Naive thymus-derived CD4-positive, alpha-beta T cell (primary cell): ENCODE measurements at regions not wholly inside any gene's neighbourhood (a gene's known extent, or its start where the extent isn't known, plus 50 kb on each side); places are given as distances from the start of the nearest gene placed in this dataset.

Experiments used
- ATAC-seq: fragments of 150-1000 bp; cut with Tn5 transposase; 2 replicates; pipeline ENCODE4 v1.10.0; 2021; ENCODE audit warnings: mild to moderate bottlenecking, moderate library complexity
- CTCF ChIA-PET: fragments of 350-600 bp; sonication (Branson Sonifier 250); formaldehyde crosslinking; loops from one replicate; lab custom pipeline; 2021; ENCODE audit warnings: antibody characterized with exemption; lab: Charles Lee
- POLR2A ChIA-PET: fragments of 350-600 bp; sonication (Branson Sonifier 250); formaldehyde crosslinking; loops from one replicate; lab custom pipeline; 2021; ENCODE audit warnings: antibody characterized with exemption, inconsistent platforms; lab: Charles Lee
- DNase-seq, 9 donors: peaks; one replicate each; pipeline versions ENCODE4 v3.0.0 to v3.0.0-alpha.2; 2020 to 2022; ENCODE audit warnings: mixed read lengths in 1 of 9
- H3K27ac ChIP-seq: one replicate; pipeline ENCODE4 v1.7.0; 2013; ENCODE audit warnings: mild to moderate bottlenecking, low read depth, low read length, moderate library complexity
- H3K27me3 ChIP-seq, 2 donors: one replicate each; pipeline ENCODE4 v1.7.0; 2013; ENCODE audit warnings: low read length in 2 of 2, mild to moderate bottlenecking in 2 of 2, moderate library complexity in 2 of 2; ENCODE audit not compliant: control insufficient read depth in 2 of 2, insufficient read depth in 2 of 2
- H3K36me3 ChIP-seq, 3 experiments: 1 replicate in 2 of 3; 2 replicates in 1 of 3; pipeline ENCODE4 v1.7.0; 2013; ENCODE audit warnings: low read length in 3 of 3, mild to moderate bottlenecking in 3 of 3, moderate library complexity in 1 of 3; ENCODE audit not compliant: insufficient read depth in 3 of 3, control insufficient read depth in 2 of 3
- H3K4me1 ChIP-seq, 2 donors: one replicate each; pipeline ENCODE4 v1.7.0; 2013; ENCODE audit warnings: low read length in 2 of 2, mild to moderate bottlenecking in 2 of 2, moderate library complexity in 1 of 2; ENCODE audit not compliant: control insufficient read depth in 2 of 2, insufficient read depth in 2 of 2
- H3K4me3 ChIP-seq: 2 replicates; pipeline ENCODE4 v1.7.0; 2013; ENCODE audit warnings: mild to moderate bottlenecking, low read length
- H3K9me3 ChIP-seq, 3 experiments: 1 replicate in 2 of 3; 2 replicates in 1 of 3; pipeline ENCODE4 v1.7.0; 2013; ENCODE audit warnings: low read length in 3 of 3; ENCODE audit not compliant: control insufficient read depth in 2 of 3
- H3K27ac Mint-ChIP-seq, 9 donors: one replicate each; pipeline ENCODE4 v1.8.0; 2020 to 2022; ENCODE audit warnings: mixed read lengths in 9 of 9, mild to moderate bottlenecking in 8 of 9, moderate library complexity in 5 of 9, inconsistent platforms in 2 of 9
- H3K27me3 Mint-ChIP-seq, 5 donors: one replicate each; pipeline ENCODE4 v1.8.0; 2021 to 2022; ENCODE audit warnings: mixed read lengths in 5 of 5, mild to moderate bottlenecking in 1 of 5
- H3K36me3 Mint-ChIP-seq, 5 donors: one replicate each; pipeline ENCODE4 v1.8.0; 2020 to 2022; ENCODE audit warnings: mixed read lengths in 5 of 5, mild to moderate bottlenecking in 3 of 5, inconsistent platforms in 1 of 5
- H3K4me1 Mint-ChIP-seq, 7 donors: one replicate each; pipeline ENCODE4 v1.8.0; 2020 to 2022; ENCODE audit warnings: mixed read lengths in 7 of 7, mild to moderate bottlenecking in 3 of 7, inconsistent platforms in 1 of 7
- H3K4me3 Mint-ChIP-seq, 10 donors: one replicate each; pipeline ENCODE4 v1.8.0; 2020 to 2022; ENCODE audit warnings: mild to moderate bottlenecking in 10 of 10, mixed read lengths in 10 of 10, moderate library complexity in 6 of 10, inconsistent platforms in 2 of 10
- H3K9me3 Mint-ChIP-seq, 11 donors: one replicate each; pipeline ENCODE4 v1.8.0; 2020 to 2022; ENCODE audit warnings: mixed read lengths in 11 of 11, mild to moderate bottlenecking in 4 of 11, inconsistent platforms in 1 of 11, moderate library complexity in 1 of 11
- intact Hi-C, 2 donors: fragments of 100-400 bp; cut with micrococcal nuclease; formaldehyde crosslinking; loops; one replicate each; pipeline ENCODE4 v1.15.1; 2023

DNA sequence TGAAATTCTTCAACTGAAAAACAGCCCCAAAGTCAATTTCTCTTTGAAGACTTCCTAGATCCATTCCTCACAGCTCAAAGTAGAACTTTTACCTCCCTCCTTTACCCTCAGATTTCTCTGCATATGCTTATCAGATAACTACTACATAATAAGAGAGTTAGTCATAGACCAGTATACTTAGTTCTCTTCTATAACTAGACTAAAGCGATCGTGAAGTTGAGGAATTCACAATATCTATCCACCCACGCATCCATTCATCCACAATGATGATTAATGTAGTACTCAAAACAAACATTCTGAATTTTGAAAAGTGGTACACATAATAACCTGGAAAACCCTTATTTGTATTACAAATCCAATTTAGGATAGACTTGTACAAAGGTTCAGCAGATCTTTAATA, 800.9 kb upstream of the TENM4 start:
- Mint-ChIP-seq H3K27ac (no peak overlapping the region), H3K36me3 (no peaks in the 10 kb centered on the region), H3K4me1 (no peaks in the 10 kb centered on the region), H3K4me3 (no peak overlapping the region), H3K27me3 (no peaks in the 10 kb centered on the region), H3K9me3 (peaks cover 7 to 30% (median 14%) of the 10 kb centered on the region in 11 donors)
- Histone ChIP-seq H3K27ac (no peak overlapping the region), H3K4me1 (no peaks in the 10 kb centered on the region), H3K9me3 (no peaks in the 10 kb centered on the region), H3K4me3 (no peak overlapping the region), H3K36me3 (no peaks in the 10 kb centered on the region), H3K27me3 (no peaks in the 10 kb centered on the region)
- ATAC-seq (no peak), DNase-seq (no peak)
- intact Hi-C loops: no loop called here
- ChIA-PET POLR2A (no interaction called here), CTCF (interaction anchor here (0.7 kb wide), 1 partner anchor 11 kb away, joined by 3 read pairs; no protein-coding TSS in a partner anchor)

DNA sequence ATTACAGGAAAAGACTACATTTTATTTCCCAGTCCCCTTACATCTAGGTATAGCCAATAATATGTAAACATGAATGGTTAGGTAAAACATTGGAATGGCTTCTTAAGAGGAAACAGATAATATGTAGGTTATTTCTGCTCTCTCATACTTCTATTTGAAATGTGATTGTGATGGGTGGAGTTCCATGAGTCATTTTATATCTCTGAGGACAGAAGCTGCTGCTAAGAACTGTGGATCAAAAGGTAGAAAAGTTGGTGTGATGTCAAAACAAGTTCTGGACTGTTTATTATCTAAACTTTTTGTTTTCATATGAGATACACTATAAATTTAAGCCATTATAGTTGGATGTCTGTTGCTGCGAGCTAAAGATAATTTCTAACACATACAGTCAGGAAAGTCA, 799.4 kb upstream of the TENM4 start:
- H3K36me3 ChIP-seq: no peaks in the 10 kb centered on the region
- ChIA-PET POLR2A (no interaction called here), CTCF (no interaction called here)
- Mint-ChIP-seq H3K36me3 (no peaks in the 10 kb centered on the region), H3K27me3 (no peaks in the 10 kb centered on the region), H3K4me3 (no peak overlapping the region), H3K9me3 (peaks cover 3 to 28% (median 14%) of the 10 kb centered on the region in 11 donors), H3K4me1 (peaks cover 0 to 1% (median 0%) of the 10 kb centered on the region in 7 donors), H3K27ac (no peak overlapping the region)
- no peak overlapping the region for H3K27ac ChIP-seq
- ATAC-seq (no peak), DNase-seq (no peak)
- no peaks in the 10 kb centered on the region for H3K27me3 ChIP-seq
- H3K4me3 ChIP-seq: no peak overlapping the region
- no peaks in the 10 kb centered on the region for H3K4me1 ChIP-seq
- no peaks in the 10 kb centered on the region for H3K9me3 ChIP-seq
- intact Hi-C loops: no loop called here

DNA sequence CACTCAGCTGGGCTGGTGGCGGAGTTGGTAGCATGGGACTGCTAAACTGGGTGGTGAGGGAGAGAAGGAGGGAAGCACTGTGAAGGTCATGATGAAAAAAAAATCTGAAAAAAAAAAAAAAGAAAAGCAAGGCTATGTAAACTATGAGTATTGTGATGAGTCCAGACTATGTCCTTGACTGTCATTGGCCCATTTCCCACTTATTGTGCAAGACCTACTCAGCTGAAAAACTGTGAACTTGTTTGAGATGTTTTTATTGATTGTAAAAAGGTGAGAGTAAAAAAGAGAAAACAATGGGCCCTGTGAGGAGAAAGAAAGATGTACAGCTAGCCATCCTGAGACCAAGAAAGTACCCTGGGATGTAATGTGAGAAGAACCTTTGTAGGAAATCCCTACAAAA, 798.4 kb upstream of the TENM4 start:
- H3K27ac ChIP-seq: no peak overlapping the region
- Mint-ChIP-seq H3K9me3 (peaks cover 6 to 38% (median 19%) of the 10 kb centered on the region in 11 donors), H3K4me1 (peaks cover 0 to 1% (median 0%) of the 10 kb centered on the region in 7 donors), H3K36me3 (peaks cover 0 to 5% (median 0%) of the 10 kb centered on the region in 5 donors), H3K27ac (no peak overlapping the region), H3K27me3 (no peaks in the 10 kb centered on the region), H3K4me3 (no peak overlapping the region)
- CTCF ChIA-PET: no interaction called here
- ATAC-seq: no peak
- no peak for DNase-seq
- no peak overlapping the region for H3K4me3 ChIP-seq
- H3K9me3 ChIP-seq: no peaks in the 10 kb centered on the region
- no peaks in the 10 kb centered on the region for H3K4me1 ChIP-seq
- intact Hi-C loops: no loop called here
- POLR2A ChIA-PET: no interaction called here
- no peaks in the 10 kb centered on the region for H3K27me3 ChIP-seq
- no peaks in the 10 kb centered on the region for H3K36me3 ChIP-seq

DNA sequence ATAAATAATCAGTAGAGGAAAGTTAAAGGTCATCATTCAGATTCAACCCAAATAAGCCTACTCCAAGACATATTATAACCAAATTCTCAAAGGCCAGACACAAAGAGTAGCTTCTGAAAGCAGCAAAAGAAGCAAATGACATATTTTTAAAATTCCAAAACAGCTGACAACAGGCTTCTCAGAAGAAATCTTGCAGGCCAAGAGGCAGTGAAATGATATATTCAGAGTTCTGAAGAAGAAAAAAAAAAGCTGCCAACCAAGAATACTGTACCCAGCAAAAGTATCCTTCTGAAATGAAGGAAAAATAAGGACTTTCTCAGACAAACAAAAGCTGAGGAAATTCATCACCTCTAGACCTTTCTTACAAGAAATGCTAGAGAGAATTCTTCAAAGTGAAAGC, 787.1 kb upstream of the TENM4 start:
- no peaks in the 10 kb centered on the region for H3K4me1 Mint-ChIP-seq
- DNase-seq (no peak), ATAC-seq (no peak)
- H3K36me3 Mint-ChIP-seq: peaks cover 0 to 7% (median 0%) of the 10 kb centered on the region in 5 donors
- intact Hi-C loops: no loop called here
- CTCF ChIA-PET: no interaction called here
- H3K9me3 ChIP-seq: peaks cover 0 to 20% (median 0%) of the 10 kb centered on the region in 3 experiments
- no peaks in the 10 kb centered on the region for H3K4me1 ChIP-seq
- H3K4me3 ChIP-seq: no peak overlapping the region
- no peaks in the 10 kb centered on the region for H3K27me3 ChIP-seq
- H3K36me3 ChIP-seq: no peaks in the 10 kb centered on the region
- peaks cover 7 to 57% (median 22%) of the 10 kb centered on the region in 11 donors for H3K9me3 Mint-ChIP-seq
- no peaks in the 10 kb centered on the region for H3K27me3 Mint-ChIP-seq
- H3K27ac Mint-ChIP-seq: no peak overlapping the region
- no peak overlapping the region for H3K4me3 Mint-ChIP-seq
- POLR2A ChIA-PET: no interaction called here
- no peak overlapping the region for H3K27ac ChIP-seq

DNA sequence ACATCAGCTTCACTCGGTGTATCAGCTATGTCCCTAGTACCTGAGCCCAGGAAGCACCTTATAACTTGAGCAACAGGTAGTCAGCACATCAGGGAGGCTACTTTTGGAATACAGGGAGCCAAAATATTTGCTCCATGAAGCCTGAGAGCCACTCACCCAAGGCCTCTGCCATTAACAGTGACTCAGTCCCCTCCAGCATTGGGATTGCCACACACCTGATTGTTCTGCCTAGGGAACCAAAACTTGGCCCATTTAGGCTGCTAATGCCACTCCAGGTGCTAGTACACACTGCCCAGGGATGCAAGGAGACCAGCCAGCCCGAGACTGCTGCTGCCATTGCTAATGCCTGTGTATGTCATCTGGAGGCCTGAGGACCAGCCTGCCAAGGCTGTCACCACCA, 773.6 kb upstream of the TENM4 start:
- H3K27ac Mint-ChIP-seq: no peak overlapping the region
- no peaks in the 10 kb centered on the region for H3K27me3 Mint-ChIP-seq
- POLR2A ChIA-PET: no interaction called here

DNA sequence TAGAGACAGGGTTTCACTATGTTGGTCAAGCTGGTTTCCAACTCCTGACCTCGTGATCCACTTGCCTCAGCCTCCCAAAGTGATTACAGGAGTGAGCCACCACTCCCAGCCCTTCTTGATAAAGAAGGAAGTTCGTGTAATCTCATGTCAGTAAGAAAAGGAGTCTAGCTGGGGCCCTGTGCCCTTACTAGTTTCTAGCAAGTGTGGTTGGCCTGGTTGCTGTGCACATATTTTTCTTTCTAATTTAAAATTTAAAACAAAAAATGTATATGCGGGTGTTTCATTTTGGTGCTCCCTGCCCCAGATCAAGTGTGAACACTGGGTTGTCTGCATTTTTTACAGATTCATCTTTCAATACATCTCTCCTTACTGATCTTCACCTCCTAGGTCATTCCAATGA, 770.8 kb upstream of the TENM4 start:
- no peak for DNase-seq
- H3K4me3 ChIP-seq: no peak overlapping the region
- Mint-ChIP-seq H3K9me3 (peaks cover 3 to 36% (median 9%) of the 10 kb centered on the region in 11 donors), H3K36me3 (peaks cover 0 to 2% (median 0%) of the 10 kb centered on the region in 5 donors), H3K4me1 (no peaks in the 10 kb centered on the region), H3K4me3 (no peak overlapping the region), H3K27me3 (no peaks in the 10 kb centered on the region), H3K27ac (no peak overlapping the region)
- CTCF ChIA-PET: no interaction called here
- H3K4me1 ChIP-seq: no peaks in the 10 kb centered on the region
- no peak overlapping the region for H3K27ac ChIP-seq
- POLR2A ChIA-PET: no interaction called here
- H3K9me3 ChIP-seq: no peaks in the 10 kb centered on the region
- H3K27me3 ChIP-seq: no peaks in the 10 kb centered on the region
- intact Hi-C loops: no loop called here
- no peaks in the 10 kb centered on the region for H3K36me3 ChIP-seq
- ATAC-seq: no peak

More for the DNA sequence above, 773.6 kb upstream of the TENM4 start:
- Mint-ChIP-seq H3K9me3 (peaks cover 3 to 39% (median 7%) of the 10 kb centered on the region in 11 donors), H3K4me3 (no peak overlapping the region), H3K4me1 (no peaks in the 10 kb centered on the region), H3K36me3 (no peaks in the 10 kb centered on the region)
- H3K27ac ChIP-seq: no peak overlapping the region
- H3K27me3 ChIP-seq: no peaks in the 10 kb centered on the region
- CTCF ChIA-PET: no interaction called here
- H3K4me3 ChIP-seq: no peak overlapping the region
- no peaks in the 10 kb centered on the region for H3K36me3 ChIP-seq
- DNase-seq: no peak
- H3K9me3 ChIP-seq: no peaks in the 10 kb centered on the region
- ATAC-seq: no peak
- intact Hi-C loops: no loop called here
- H3K4me1 ChIP-seq: no peaks in the 10 kb centered on the region

DNA sequence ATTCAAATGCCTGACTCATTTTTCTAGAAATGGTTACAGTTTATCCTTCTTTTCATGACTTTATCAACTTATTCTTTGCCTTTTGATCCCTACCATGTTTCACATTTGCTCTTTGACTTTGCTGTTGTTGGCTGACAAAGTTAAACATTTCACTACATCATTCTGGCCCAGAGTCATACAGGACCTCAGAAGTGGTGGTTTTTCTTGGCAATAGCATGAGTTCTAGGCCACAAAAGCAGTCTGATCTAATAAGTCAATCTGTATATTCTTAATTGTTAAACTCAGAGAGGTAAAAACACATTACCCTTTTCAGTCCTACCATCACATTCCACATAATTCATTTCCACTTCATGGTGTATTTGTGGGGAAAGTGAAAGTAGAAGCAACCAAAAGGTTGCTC, 763.2 kb upstream of the TENM4 start:
- no peaks in the 10 kb centered on the region for H3K27me3 ChIP-seq
- DNase-seq: no peak
- H3K36me3 ChIP-seq: no peaks in the 10 kb centered on the region
- peaks cover 0 to 25% (median 6%) of the 10 kb centered on the region in 11 donors for H3K9me3 Mint-ChIP-seq
- no peak overlapping the region for H3K4me3 ChIP-seq
- no peaks in the 10 kb centered on the region for H3K4me1 Mint-ChIP-seq
- intact Hi-C loops: no loop called here
- H3K4me3 Mint-ChIP-seq: no peak overlapping the region
- peaks cover 0 to 8% (median 0%) of the 10 kb centered on the region in 5 donors for H3K36me3 Mint-ChIP-seq
- no peaks in the 10 kb centered on the region for H3K9me3 ChIP-seq
- H3K27ac ChIP-seq: no peak overlapping the region
- POLR2A ChIA-PET: no interaction called here
- no peak overlapping the region for H3K27ac Mint-ChIP-seq
- H3K27me3 Mint-ChIP-seq: no peaks in the 10 kb centered on the region
- ATAC-seq: no peak
- H3K4me1 ChIP-seq: no peaks in the 10 kb centered on the region
- CTCF ChIA-PET: no interaction called here
